ENCODE measurements at regions not wholly inside any gene's neighbourhood (a gene's known extent, or its start where the extent isn't known, plus 50 kb on each side); places are given as distances from the start of the nearest gene placed in this dataset.

- no peak overlapping the region for H3K27ac Mint-ChIP-seq
- TF ChIP-seq CTCF (conservative IDR thresholded peaks at IDR 0.05), result no peak
- no peaks in the 10 kb centered on the region for H3K9me3 Mint-ChIP-seq
- no peaks in the 10 kb centered on the region for H3K36me3 Mint-ChIP-seq
- H3K4me3 Mint-ChIP-seq, result no peak overlapping the region
- DNase-seq (ENCODE audit: extremely low spot score, unreplicated experiment), result no peak
- no peaks in the 10 kb centered on the region for H3K27me3 Mint-ChIP-seq
- H3K4me1 Mint-ChIP-seq (ENCODE audit: unreplicated experiment), result no peaks in the 10 kb centered on the region
These were observed 140.4 kb upstream of the WDFY3 start for GRCh38 chr4:85106805-85107336.

GRCh38 chr4:85107553-85107952 is 141.1 kb upstream of the WDFY3 start:
- H3K4me3 Mint-ChIP-seq, result no peak overlapping the region
- TF ChIP-seq CTCF (conservative IDR thresholded peaks at IDR 0.05), result no peak
- H3K4me1 Mint-ChIP-seq (ENCODE audit: unreplicated experiment), result no peaks in the 10 kb centered on the region
- H3K27ac Mint-ChIP-seq, result no peak overlapping the region
- no peak for DNase-seq (ENCODE audit: extremely low spot score, unreplicated experiment)
- H3K9me3 Mint-ChIP-seq, result no peaks in the 10 kb centered on the region
- no peaks in the 10 kb centered on the region for H3K27me3 Mint-ChIP-seq
- H3K36me3 Mint-ChIP-seq, result no peaks in the 10 kb centered on the region

- TF ChIP-seq CTCF (conservative IDR thresholded peaks at IDR 0.05), result no peak
- no peaks in the 10 kb centered on the region for H3K36me3 Mint-ChIP-seq
- no peak overlapping the region for H3K27ac Mint-ChIP-seq
- no peaks in the 10 kb centered on the region for H3K27me3 Mint-ChIP-seq
- no peaks in the 10 kb centered on the region for H3K4me1 Mint-ChIP-seq (ENCODE audit: unreplicated experiment)
- DNase-seq (ENCODE audit: extremely low spot score, unreplicated experiment), result no peak
- no peak overlapping the region for H3K4me3 Mint-ChIP-seq
- H3K9me3 Mint-ChIP-seq, result no peaks in the 10 kb centered on the region
These were observed 147.2 kb upstream of the WDFY3 start for GRCh38 chr4:85113706-85114105.

- Mint-ChIP-seq H3K27ac (no peak overlapping the region), H3K4me3 (no peak overlapping the region), H3K27me3 (no peaks in the 10 kb centered on the region), H3K9me3 (no peaks in the 10 kb centered on the region), H3K4me1 (ENCODE audit: unreplicated experiment) (no peaks in the 10 kb centered on the region), H3K36me3 (no peaks in the 10 kb centered on the region)
- DNase-seq (ENCODE audit: extremely low spot score, unreplicated experiment), result no peak
- no peak for TF ChIP-seq CTCF (conservative IDR thresholded peaks at IDR 0.05)
These were observed 148.0 kb upstream of the WDFY3 start for GRCh38 chr4:85114526-85114925.

- no peak for DNase-seq (ENCODE audit: extremely low spot score, unreplicated experiment)
- Mint-ChIP-seq H3K36me3 (no peaks in the 10 kb centered on the region), H3K4me1 (ENCODE audit: unreplicated experiment) (no peaks in the 10 kb centered on the region), H3K27me3 (no peaks in the 10 kb centered on the region), H3K27ac (no peak overlapping the region), H3K4me3 (no peak overlapping the region), H3K9me3 (no peaks in the 10 kb centered on the region)
- no peak for TF ChIP-seq CTCF (conservative IDR thresholded peaks at IDR 0.05)
These were observed 149.5 kb upstream of the WDFY3 start for GRCh38 chr4:85116008-85116407.

- H3K4me1 Mint-ChIP-seq (ENCODE audit: unreplicated experiment), result peaks cover 5% of the 10 kb centered on the region
- H3K9me3 Mint-ChIP-seq, result no peaks in the 10 kb centered on the region
- H3K27ac Mint-ChIP-seq, result no peak overlapping the region
- no peak for TF ChIP-seq CTCF (conservative IDR thresholded peaks at IDR 0.05)
- H3K36me3 Mint-ChIP-seq, result no peaks in the 10 kb centered on the region
- no peak overlapping the region for H3K4me3 Mint-ChIP-seq
- DNase-seq (ENCODE audit: extremely low spot score, unreplicated experiment), result no peak
- H3K27me3 Mint-ChIP-seq, result no peaks in the 10 kb centered on the region
These were observed 159.2 kb upstream of the WDFY3 start for GRCh38 chr4:85125688-85126087.

Measured in type B pancreatic cell (in vitro differentiated cells).